NCI-H128 (cell line): ENCODE measurements at regions not wholly inside any gene's neighbourhood (a gene's known extent, or its start where the extent isn't known, plus 50 kb on each side); places are given as distances from the start of the nearest gene placed in this dataset.

Source experiments
- DNase-seq: peaks from one replicate; lab custom pipeline; 2025; ENCODE audit not compliant: unreplicated experiment; lab: John Stamatoyannopoulos, UW

DNA sequence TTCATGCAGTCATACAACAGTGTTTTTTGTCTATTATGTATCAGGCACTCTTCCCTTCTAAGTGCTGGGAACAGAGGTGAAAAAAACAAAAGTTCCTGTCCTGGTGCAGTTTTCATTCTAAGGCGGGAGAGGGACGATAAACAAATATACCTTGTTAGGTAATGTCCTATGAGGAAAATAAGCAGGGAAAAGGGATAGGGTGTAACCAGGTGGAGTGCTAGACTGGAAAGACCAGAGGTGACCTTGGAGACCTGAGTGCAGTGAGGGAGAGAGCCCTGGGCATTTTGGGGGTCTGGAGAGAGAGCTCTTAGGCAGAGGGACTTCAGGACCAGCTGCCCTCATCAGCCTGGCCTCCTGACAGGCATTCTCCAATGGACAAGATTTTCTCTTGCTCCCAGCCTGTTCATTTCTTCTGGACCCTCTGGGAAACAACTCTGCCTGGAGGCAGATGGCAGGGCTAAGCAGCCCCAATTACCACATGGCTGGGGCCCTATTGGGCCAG is 97.2 kb upstream of the TJP1 start:
- no peak for DNase-seq

DNA sequence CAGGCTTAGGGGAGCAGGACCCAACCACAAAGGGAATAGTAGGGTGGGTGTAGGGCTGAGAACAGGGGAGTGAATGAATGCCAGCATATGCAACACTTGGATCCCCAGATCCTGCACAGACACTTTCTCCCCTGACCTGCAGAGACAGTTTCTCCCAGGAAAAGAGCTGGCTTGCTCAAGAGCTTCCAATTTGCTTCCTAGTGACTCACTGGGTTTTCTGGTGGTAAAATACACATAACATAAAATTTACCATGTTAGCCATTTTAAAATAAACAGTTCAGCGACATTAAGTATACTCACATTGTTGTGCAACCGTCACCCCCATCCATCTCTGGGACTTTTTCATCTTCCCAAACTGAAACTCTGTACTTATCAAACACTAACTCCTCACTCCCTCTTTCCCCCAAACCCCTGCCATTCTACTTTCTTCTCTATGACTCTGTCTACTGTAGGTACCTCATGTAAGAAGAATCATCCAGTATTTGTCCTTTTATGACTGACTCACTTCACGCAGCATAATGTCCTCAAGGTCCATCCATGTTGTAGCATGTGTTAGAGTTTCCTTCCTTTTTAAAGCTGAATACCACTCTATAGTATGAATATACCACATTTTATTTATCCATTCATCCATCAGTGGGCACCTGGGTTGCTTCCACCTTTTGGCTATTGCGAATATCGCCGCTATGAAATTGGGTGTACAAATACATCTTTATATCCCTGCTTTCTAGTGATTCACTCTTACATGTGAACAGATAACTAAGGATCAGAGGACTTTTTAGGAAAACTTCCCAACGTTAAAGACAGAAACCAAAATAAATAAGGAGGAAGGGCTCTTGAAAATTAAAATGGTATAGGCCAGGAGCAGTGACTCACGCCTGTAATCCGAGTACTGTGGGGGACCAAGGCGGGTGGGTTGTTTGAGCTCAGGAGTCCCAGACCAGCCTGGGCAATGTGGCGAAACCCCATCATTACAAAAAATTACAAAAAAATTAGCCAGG is 95.6 kb upstream of the TJP1 start:
- no peak for DNase-seq

DNA sequence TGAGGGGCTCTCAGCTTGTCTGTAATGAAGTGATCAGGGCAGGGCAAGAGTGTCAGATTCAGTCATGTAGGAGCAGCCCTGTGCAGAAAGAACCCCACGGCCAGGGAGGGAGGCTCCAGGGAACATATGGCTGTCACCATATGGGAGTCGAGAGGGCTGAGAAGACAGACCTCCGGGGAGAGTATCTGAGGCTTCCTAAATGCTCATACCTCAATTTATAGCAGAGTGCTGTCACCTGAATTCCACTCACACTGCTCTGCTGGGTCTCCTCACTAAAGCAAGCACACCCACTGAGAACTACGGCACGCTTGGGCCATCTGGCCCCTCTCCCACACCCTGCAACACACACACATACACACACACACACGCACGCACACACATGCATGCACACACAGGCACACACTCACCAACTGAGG is 92.3 kb upstream of the TJP1 start:
- no peak for DNase-seq

DNA sequence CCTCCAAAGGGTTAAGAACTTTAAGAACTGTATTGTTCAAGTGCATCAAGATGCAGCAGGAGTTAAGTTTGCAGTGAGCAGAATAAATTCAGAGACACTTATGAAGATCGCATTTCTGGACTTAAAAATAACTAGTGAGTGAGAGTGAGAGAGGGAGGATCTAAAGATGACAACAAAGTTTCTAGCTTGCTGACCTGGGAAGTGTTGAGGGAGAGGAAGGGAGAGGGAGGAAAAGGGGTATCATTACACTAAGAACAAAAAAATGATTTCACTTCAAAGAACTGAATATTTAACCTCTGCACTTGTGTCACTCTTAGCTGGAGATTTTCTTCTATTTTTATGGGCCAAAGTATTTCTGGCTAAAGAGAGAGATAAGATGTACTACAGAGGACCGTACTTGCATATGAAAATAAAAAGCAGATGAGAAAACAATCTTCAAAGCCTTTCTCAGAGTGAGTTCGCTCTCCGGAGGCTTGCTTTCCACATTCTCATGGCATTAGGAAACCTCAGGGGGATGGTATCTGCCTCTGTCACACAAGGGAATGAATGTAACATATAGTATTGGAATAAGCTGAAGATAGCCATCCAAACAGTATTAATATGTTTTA is 91.4 kb upstream of the TJP1 start:
- DNase-seq: no peak

DNA sequence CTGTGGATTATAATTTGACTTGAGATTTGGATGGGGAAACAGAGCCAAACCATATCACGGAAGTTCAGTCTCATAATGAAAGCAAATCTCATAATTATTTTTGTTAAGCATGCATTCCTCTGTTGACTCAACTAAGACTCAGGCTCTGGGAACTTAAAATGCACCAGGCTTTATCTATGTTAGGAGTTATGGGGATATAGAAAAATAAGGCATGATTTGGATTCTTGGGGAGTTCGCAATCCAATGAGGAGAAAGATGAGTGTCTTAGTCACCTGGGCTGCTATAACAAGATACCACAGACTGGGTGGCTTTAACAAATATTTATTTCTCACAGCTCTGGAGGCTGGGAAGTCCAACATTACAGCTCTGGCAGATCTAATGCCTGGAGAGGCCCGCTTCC is 89.4 kb upstream of the TJP1 start:
- DNase-seq: no peak

DNA sequence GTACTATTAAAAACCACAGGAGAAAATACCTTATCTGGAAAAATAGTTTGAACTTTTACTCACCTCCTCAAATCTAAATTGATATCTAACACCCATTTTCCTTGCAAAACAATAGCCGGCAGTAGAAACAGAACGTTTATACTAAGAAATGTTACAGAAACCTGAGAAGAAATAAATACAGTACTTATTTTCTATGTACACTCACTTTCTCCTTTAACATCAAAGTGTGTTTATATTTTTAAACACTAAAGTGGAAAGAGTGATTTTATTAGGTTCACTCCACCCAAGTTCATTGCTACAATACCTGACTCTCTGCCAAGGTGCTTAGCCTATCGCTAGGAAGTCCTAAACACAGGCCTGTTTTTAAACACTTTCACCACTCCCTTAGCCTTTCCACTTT is 87.8 kb upstream of the TJP1 start:
- DNase-seq: no peak

DNA sequence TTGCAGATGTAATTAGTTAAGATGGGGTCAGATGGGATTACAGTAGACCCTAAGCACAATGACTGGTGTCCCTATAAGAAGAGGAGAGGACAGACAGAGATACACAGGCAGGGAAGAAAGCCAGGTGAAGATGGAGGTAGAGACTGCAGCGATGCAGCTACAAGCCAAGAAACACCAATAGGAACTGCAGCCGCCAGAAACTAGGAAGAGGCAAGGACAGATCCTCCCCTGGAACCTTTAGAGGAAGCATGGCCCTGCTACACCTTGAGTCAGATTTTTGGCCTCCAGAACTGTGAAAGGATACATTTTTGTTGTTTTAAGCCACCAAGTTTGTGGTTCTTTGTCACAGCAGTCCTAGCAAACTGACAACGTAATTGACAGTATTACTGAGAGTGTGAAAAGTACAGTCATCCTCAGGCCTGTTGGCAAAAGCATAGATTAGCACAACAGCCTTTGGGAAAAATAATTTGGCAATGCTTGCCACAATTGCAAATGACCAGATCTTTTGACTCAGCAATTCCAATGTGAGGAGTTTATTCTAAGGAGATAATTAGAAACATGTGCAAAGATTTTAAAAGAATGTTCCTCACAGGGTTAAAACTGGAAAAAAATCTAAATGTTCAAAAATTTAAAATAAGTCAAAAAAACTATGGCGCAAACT is 82.6 kb upstream of the TJP1 start:
- DNase-seq: no peak

DNA sequence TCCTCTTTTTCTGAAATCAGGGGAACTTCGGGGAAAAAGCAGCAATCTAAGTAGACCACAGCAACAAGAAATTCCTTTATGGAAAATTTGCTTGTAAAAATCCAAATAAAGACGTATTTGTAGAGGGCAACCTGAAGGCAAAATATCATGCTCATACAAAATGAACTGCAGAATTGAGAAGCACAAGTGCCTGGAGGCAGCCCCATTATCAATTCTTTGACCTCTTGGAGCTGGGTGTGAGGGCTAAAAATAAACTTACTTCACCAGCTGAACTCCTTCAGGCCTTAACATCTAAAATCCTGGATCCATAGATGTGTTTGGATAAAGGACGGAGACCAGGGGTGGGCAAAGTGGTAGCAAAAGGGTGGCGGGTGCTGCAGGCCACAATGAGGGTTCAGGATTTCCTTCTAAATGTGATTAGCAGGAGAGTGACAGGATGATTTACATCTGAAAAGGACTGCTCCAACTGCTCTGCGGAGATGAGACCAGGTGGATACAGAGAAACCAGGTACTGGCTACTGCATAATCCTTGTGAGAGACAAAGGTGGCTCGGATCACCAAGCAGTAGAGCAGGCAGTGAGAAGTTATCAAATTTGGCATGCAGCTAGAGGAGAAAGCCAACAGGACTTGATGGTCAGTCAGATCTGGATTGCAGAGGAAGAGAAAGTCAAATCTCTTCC is 81.7 kb upstream of the TJP1 start:
- DNase-seq: no peak

DNA sequence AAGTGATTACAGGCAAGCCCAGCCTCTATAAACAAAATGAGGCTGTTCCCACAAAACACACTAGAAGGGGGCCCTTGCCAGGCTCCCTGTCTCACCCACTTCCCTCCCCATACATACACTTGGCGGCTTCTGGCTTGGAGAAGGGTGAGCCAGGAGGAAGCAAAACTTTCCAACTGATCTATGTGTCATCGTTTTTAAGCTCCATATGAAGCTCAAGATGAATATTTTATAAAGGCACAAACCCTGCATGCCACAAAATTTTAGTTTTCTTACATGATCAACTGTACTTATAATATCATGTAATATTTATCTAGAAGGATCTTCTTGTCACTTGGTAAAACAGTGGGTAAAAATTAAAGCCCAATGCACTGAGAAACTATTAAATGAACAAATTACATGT is 80.8 kb upstream of the TJP1 start:
- DNase-seq: no peak

DNA sequence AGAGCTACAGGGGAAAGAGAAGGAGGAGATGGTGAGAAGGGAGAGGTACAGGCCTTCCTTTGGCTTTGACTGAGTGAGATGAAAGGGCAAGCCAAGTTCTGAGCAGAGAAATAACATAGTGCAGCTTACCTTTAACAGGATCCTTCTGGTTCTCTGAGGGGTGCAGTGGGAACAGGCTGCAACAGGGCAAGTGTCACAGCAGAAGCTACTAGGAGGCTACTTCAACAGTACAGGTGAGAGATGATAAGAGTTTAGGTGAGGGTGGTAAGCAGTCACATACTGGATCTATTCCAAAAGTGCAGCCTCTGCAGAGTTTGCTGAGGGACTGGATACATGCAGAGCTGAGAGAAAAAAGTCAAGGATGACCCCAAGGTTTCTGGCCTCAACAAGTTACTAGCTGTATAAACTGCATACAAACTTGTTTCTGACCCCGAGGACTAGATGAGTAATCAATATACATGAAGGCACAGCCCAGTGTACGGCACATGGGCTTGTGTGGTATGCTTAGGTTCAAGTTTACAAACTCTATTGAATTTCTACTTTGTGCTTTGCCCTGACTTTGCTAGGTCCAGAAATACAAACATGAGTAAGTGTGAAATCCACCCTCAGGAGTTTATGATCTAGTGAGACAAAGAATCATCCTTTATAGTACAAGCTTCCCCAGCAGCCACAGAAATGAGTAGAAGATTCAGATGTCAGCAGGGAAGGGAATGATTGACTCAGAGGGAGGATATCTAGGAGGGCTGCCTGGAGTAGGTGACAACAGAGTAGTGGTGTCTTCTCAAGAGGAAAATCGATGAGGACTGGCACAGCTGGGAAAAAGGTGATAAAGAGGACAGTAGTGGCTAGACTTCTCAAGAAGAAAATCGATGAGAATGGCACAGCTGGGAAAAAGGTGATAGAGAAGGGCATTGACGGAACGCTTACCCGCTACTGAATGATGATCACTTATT is 78.2 kb upstream of the TJP1 start:
- no peak for DNase-seq

DNA sequence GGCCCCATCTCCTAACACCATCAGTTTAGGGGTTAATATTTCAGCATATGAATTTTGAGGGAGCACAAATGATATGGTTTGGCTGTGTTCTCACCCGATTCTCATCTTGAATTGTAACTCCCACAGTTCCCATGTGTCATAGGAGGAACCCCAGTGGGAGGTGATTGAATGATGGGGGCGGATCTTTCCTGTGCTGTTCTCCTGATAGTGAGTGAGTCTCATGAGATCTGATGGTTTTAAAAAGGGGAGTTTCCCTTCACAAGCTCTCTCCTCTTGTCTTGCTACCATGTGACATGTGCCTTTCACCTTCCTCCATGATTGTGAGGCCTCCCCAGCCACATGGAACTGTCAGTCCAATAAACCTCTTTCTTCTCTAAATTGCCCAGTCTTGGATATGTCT is 73.8 kb upstream of the TJP1 start:
- no peak for DNase-seq

DNA sequence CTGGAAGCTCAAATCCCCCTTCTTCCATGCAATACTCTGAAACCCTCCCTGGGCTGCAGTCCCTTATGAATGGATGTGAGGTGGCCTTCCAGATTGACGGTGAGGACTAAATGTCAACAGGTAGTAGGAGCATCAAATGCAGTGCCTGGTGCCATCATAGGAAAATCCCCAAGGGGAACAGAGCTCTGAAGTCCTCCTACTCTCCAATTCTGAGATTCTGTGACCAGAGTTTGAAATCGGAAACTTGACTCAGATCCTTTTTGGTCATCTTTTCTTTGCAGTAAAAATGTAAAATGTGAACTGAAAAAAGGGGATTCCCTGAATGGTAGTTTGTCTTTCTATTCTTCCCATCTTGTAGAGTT is 68.8 kb upstream of the TJP1 start:
- DNase-seq: no peak

DNA sequence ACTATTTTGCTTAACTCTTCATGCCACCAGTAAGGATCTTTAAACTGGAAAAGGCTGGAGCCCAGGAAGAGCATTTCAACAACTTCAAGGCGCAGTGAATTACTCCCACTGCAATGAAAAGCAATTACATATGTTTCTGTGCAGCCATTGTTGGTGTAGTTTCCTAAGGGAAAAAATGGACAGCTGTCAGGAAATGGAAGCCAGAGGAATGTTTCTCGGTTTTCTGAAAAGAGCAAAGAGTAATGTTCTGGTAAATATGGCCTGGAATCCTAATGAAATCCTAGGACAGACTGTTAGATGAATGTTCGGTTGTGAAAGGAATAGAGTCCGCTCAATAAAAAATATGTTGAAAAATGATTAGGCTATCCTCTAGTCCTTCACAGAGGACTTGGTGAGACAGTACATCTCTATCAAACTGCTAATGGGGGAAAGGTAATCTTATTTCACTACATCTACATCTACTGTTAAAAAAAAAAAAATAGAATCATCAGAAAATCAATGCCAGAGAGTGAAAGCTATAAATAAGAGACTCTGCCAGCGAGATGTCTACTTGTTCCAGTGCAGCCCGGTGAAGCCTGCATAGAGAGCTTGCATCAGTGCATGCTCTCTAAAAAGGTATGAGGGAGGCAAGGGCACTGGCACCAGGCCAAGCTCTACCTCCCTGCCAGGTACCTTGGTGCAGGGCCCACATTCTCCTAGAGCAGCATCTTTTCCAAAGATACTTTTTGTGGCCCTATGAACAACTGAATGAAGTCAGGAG is 68.2 kb upstream of the TJP1 start:
- no peak for DNase-seq

DNA sequence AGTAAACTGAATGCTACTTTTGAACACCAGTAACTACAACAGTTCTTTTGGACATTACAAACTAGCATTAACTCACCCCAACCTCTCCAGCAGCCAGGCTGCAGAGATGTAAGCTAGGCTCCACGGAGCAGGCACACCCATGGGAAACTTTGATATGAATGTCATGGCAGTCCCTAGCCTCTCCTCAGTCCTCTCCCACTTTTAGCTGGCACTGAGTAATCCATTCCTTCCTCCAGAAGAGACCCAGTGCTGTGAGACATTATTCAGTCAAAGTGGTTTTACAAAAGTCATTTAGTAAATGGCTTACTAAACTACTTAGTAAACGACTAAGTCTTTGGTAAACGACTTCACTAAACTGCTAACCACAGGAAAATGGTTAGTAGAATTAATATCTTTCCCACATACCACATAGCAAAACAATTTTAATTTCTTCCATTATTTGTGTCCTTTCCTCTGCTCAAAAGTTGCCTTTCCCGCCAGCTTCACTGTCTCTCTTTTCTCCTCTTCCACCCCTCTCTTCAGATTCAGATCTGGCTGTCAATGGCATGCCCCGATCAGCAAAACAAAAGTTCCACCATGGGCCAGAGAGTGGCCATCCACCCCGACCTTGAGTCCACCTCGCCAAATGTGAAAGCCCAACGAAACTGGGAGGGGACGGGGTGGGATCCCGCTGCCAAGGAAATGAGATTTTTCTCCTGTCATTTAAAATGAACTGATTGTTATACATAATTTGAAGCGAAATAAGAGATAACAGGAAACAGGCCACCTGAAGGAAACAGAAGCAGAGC is 67.5 kb upstream of the TJP1 start:
- DNase-seq: no peak

DNA sequence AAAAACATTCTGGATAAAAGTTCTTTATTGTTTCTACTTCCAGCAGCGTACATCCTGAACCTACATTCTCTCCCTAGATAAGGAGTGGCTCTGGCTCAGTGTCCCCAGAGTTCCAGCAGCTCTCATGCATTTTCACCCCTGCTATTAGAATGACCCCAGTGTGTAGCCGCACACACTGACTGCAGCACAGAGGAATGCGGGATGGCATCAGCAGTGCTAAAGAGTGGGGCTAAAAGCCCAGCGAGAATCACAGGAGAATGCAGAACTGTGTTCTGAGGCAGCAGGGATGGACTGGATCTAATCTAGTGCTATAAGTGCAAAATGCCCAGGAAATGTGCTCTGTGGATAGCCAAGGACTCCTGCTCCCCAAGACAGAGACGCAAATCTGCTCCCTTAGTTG is 66.4 kb upstream of the TJP1 start:
- DNase-seq: no peak

DNA sequence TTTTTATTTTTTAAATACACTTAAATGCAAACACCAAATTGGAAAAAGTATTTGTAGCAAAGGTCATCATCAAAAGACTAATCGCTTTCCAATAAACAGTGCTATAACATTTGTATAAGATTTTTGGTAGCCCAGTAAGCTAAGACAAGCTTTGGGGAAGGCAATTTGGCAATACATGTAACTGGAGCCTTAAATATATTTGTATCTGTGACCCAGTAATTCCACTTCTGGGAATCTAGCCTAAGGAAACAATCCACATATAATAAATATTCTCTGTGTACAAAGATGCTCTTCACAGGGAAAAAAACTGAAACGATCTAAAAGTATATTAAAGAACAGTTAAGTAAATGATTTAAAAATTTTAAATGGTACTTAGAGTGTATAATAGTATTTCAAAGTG is 65.5 kb upstream of the TJP1 start:
- no peak for DNase-seq

DNA sequence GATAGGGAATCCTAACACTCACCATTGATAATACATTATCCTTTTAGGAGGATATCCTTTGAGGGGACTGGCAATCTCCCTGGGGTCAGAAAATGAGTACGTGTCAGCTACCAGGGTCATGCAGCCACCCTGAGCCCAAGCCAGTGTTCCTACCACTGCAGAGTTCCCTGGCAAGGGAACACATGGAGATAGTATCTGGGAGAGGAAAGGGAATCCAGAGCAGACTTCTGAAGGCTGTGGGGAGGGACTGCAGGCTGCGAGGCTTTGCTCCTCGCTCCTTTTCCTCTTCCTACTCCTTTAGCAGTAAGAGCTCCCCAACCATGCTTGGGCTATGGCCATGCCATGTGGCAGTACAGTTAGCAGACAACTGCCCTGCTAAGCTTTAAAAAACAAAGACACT is 62.9 kb upstream of the TJP1 start:
- DNase-seq: no peak

DNA sequence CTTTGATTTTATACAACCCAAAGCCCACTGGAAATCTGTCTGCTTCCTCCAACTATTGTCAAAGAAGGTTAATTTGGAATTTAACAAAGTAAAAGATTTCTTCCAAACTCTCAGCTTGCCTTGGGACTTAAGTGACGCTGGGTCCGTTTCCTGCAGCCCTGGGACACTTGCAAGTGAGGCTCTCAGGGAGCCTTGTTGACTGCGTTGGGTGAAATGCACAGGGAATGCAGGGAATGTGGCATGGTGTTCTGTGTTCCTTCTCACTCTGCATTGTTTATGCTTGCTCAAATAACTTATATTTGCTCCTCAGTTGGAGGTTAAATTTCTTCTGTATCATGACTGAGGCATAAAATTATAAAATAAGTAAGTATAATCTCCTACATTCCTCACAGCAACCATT is 60.9 kb upstream of the TJP1 start:
- DNase-seq: no peak

DNA sequence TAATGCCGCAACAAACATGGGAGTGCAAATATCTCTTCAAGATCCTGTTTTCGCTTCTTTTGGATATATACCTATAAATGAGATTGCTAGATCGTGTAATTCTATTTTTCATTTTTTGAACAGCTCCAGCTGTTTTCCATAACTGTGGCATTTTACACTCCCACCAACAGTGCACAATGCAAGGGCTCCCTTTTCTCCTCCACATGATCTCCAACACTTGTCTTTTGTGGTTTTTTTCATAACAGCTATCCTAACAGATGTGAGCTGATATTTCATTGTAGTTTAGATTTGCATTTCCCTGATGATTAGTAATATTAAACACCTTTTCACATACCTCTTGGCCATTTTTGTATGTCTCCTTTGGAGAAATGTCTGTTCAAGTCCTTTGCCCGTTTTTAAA is 58.6 kb upstream of the TJP1 start:
- no peak for DNase-seq
